Motor neuron (in vitro differentiated cells): ENCODE measurements at regions not wholly inside any gene's neighbourhood (a gene's known extent, or its start where the extent isn't known, plus 50 kb on each side); places are given as distances from the start of the nearest gene placed in this dataset.

ENCODE experiments used
- ATAC-seq, 8 experiments: fragments of 200-7000 bp; cut with Tn5 transposase; replicated peaks in 6 of 8; 2 replicates each; pipeline ENCODE4 v1.8.0; 2021; ENCODE audit warnings: mild to moderate bottlenecking in 8 of 8, moderate library complexity in 8 of 8
- H3K27ac ChIP-seq, 2 donors: fragments of 250-450 bp; sonication (Bioruptor Pico); 2 replicates each; pipeline ENCODE4 v1.9.0; 2021; ENCODE audit warnings: antibody characterized with exemption in 2 of 2, mild to moderate bottlenecking in 2 of 2, moderate library complexity in 1 of 2
- H3K4me1 ChIP-seq, 2 donors: fragments of 250-450 bp; sonication (Bioruptor Pico); replicated peaks in 1 of 2; 2 replicates each; pipeline ENCODE4 v1.6.1; 2021; ENCODE audit warnings: antibody characterized with exemption in 2 of 2, mild to moderate bottlenecking in 2 of 2, moderate library complexity in 1 of 2
- H3K4me3 ChIP-seq, 5 donors: fragments of 250-450 bp; sonication (Bioruptor Pico); 2 replicates each; pipeline ENCODE4 v1.9.0; 2021; ENCODE audit warnings: antibody characterized with exemption in 5 of 5, mild to moderate bottlenecking in 5 of 5, moderate library complexity in 4 of 5
- WGBS, 10 experiments: fragments of 450-650 bp; shearing (Covaris generic); methylation state at CpG; one replicate each; pipeline ENCODE4 v1.0.0; 2022; 5-methylcytosine and 5-hydroxymethylcytosine counted together
- in situ Hi-C, 9 experiments: fragments of 400-800 bp; cut with MboI; loops; one replicate each; pipeline ENCODE4 v1.15.0; 2021; ENCODE audit warnings: low sequenced_read_pairs in 9 of 9, low pct_unique_long_range_greater_than_20kb in 2 of 9; ENCODE audit not compliant: unreplicated experiment in 9 of 9

GRCh38 chr20:22430746-22431168 lies 153.6 kb downstream of the FOXA2 start:
- peak in 5 of 8 experiments; percentile 13 to 80 (median 27) for ATAC-seq
- in situ Hi-C loops = loop anchor here in 1 of 9 experiments (25.0 kb wide), 1 partner anchor 93 kb away; no protein-coding TSS in a partner anchor
- Histone ChIP-seq H3K4me1 (peaks cover 5 to 31% of the 10 kb centered on the region in 2 donors), H3K27ac (peak overlapping the region in 1 of 2 donors; percentile 8), H3K4me3 (no peak overlapping the region)
- WGBS, 10 experiments = 10 to 83% (median 38%) methylated on average over 1 to 3 of the region's 11 CpGs; no CpG with 5 or more reads in 4 of the 10 experiments

- in situ Hi-C loops = loop anchor here in 1 of 9 experiments (25.0 kb wide), 1 partner anchor 93 kb away; no protein-coding TSS in a partner anchor
- H3K27ac ChIP-seq = peak overlapping the region in 1 of 2 donors; percentile 8
- ATAC-seq = peak in 6 of 8 experiments; percentile 55 to 98 (median 92)
- peaks cover 5 to 31% of the 10 kb centered on the region in 2 donors for H3K4me1 ChIP-seq
- no peak overlapping the region for H3K4me3 ChIP-seq
- WGBS, 10 experiments = 0 to 43% (median 5%) methylated on average over 3 to 15 of the region's 15 CpGs; no CpG with 5 or more reads in 2 of the 10 experiments
Measured at GRCh38 chr20:22430154-22430745, 154.1 kb downstream of the FOXA2 start.

- Histone ChIP-seq H3K4me1 (peaks cover 5 to 31% of the 10 kb centered on the region in 2 donors), H3K27ac (no peak overlapping the region), H3K4me3 (no peak overlapping the region)
- ATAC-seq = peak in 1 of 8 experiments; percentile 16
- in situ Hi-C loops = loop anchor here in 1 of 9 experiments (25.0 kb wide), 1 partner anchor 92 kb away; no protein-coding TSS in a partner anchor
- 0 to 83% (median 37%) methylated on average over 1 to 7 of the region's 10 CpGs; no CpG with 5 or more reads in 1 of the 10 experiments for WGBS, 10 experiments
Measured at GRCh38 chr20:22429175-22430153, 154.9 kb downstream of the FOXA2 start.

DNA sequence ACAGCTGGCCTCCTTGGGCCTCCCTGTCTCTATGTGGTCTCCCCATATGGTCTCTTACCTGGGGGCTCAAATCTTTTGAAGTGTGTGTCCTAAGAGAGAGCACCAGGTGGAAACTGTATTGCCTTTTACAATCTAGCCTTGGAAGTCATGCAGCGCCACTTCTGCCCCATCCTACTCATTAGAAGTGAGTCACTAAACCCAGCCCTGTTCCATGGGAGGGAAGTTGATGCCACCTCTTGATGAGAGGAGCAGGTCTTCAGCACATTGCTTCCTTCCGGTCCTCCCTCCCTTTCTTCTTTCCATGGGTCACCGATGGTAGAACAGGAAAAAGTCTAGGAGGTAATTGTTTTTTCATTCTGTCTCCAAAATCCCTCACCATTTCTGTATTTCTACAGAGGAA lies 156.3 kb downstream of the FOXA2 start:
- peaks cover 5 to 31% of the 10 kb centered on the region in 2 donors for H3K4me1 ChIP-seq
- 80 to 92% (median 83%) methylated on average over 1 to 3 of the region's 3 CpGs; no CpG with 5 or more reads in 5 of the 10 experiments for WGBS, 10 experiments

GRCh38 chr20:22426772-22427171 lies 157.6 kb downstream of the FOXA2 start:
- peak in 1 of 8 experiments; percentile 20 for ATAC-seq
- Histone ChIP-seq H3K4me1 (peaks cover 5 to 30% of the 10 kb centered on the region in 2 donors), H3K27ac (no peak overlapping the region), H3K4me3 (no peak overlapping the region)
- in situ Hi-C loops = loop anchor here in 1 of 9 experiments (25.0 kb wide), 1 partner anchor 89 kb away; no protein-coding TSS in a partner anchor
- WGBS, 10 experiments = 0 to 73% (median 47%) methylated on average over 1 to 2 of the region's 2 CpGs; no CpG with 5 or more reads in 4 of the 10 experiments

More for the DNA sequence above, 156.3 kb downstream of the FOXA2 start:
- Histone ChIP-seq H3K4me3 (no peak overlapping the region), H3K27ac (no peak overlapping the region)
- in situ Hi-C loops = loop anchor here in 1 of 9 experiments (25.0 kb wide), 1 partner anchor 91 kb away; no protein-coding TSS in a partner anchor
- no peak for ATAC-seq

DNA sequence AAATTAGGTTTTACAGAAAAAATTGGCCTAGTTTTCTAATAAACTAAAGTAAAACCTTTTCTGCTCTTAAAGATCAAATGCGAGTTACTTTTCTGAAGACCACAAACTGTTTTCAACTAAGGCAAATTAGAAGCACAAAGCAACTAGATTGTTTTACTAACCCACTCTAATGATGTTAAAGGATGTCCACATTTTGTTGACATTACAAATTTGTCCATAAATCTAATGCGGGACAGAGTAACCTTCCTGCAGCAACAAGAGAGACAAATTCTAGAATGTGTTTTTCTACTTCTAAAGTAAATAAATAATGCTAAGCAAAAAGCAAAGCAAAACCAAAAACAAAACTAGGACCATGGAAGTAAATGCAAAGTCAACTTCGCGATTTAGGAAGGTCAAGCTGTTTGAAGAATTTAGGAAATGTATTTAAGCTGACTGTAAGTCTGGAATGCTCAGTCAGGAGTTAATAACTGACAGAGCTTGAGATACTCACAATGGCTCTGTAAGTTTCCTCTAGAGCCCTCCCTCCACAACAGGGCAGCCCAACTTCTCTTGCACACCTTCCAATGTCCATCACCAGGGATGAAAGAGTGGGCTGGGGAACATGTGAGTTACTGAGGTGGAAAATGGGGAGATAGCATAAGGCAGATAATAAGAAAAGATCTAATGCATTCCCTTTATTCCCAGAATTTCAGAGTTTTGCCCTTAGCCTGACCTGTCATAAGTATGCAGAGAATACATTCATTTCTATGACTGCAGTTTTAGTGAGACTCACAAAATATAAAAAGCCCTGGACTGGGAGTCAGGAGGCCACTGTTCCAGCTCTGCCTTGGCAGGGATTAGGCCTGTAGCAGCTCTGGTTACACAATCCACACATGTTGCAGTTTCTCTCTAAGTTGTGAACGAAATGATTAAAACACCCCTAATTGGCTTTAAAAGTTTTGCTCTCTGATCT lies 158.8 kb downstream of the FOXA2 start:
- ATAC-seq = peak in 1 of 8 experiments; percentile 25
- H3K4me3 ChIP-seq = no peak overlapping the region
- no peak overlapping the region for H3K27ac ChIP-seq
- peaks cover 5 to 23% of the 10 kb centered on the region in 2 donors for H3K4me1 ChIP-seq
- in situ Hi-C loops = loop anchor here in 1 of 9 experiments (25.0 kb wide), 1 partner anchor 88 kb away; no protein-coding TSS in a partner anchor
- 30 to 84% (median 75%) methylated on average over 2 to 5 of the region's 5 CpGs for WGBS, 10 experiments

- H3K4me3 ChIP-seq = no peak overlapping the region
- no peak for ATAC-seq
- H3K4me1 ChIP-seq = no peaks in the 10 kb centered on the region
- WGBS, 10 experiments = 10 to 88% (median 75%) methylated on average over 3 to 6 of the region's 6 CpGs; no CpG with 5 or more reads in 1 of the 10 experiments
- in situ Hi-C loops = no loop called here
- H3K27ac ChIP-seq = no peak overlapping the region
Measured at GRCh38 chr20:22423190-22423832, 161.1 kb downstream of the FOXA2 start.

DNA sequence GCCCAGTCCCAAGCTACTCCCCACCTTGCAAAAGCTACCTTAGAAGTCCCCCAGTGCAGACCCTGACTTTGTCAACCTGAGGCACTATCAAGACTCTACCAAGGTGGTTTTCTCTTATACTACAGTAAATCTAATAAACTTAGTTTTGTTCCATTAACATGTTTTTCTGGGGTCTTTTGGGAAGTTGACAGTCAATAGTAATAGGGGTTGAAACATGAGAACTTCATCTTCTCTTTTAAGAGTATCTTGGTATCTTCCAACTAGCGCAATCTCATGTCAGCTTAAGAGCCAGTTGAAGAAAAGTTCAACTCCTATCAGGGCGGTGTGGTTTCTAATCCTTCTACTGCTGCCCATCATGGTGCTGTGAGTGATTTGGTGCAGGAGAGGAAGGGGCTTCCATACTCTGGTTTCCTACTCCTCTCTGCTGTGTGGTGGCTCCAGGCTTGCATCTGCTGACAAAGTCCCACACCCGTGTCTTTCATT lies 164.2 kb downstream of the FOXA2 start:
- in situ Hi-C loops = no loop called here
- WGBS, 10 experiments = 34 to 100% (median 96%) methylated on average over 1 to 2 of the region's 3 CpGs; no CpG with 5 or more reads in 2 of the 10 experiments
- no peaks in the 10 kb centered on the region for H3K4me1 ChIP-seq
- ATAC-seq = no peak
- no peak overlapping the region for H3K4me3 ChIP-seq
- H3K27ac ChIP-seq = no peak overlapping the region

DNA sequence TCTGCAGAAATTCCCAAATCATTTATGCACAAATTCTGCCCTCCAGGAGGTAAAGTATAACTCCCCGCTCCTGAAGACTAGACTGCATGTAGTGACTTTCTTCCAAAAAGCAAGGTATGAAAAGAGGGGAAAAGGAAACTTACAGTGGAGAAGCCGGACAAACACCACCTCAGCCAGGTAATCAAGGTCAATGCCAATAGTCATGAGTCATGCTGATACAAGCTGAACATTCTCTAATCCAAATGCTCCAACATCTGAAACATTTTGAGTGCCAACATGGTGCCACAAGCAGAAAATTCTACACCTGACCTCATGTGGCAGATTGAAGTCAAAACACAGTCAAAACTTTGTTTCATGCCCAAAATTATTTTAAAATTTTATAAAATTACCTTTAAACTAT lies 165.6 kb downstream of the FOXA2 start:
- Histone ChIP-seq H3K4me1 (peaks cover 0 to 9% of the 10 kb centered on the region in 2 donors), H3K27ac (no peak overlapping the region), H3K4me3 (no peak overlapping the region)
- no peak for ATAC-seq
- WGBS, 10 experiments = 25 to 90% (median 85%) methylated on average over 1 to 2 of the region's 2 CpGs; no CpG with 5 or more reads in 3 of the 10 experiments
- in situ Hi-C loops = no loop called here

GRCh38 chr20:22414305-22414742 lies 170.0 kb downstream of the FOXA2 start:
- H3K4me1 ChIP-seq = peaks cover 0 to 30% of the 10 kb centered on the region in 2 donors
- H3K27ac ChIP-seq = peak overlapping the region in 1 of 2 donors; percentile 6
- H3K4me3 ChIP-seq = no peak overlapping the region
- in situ Hi-C loops = no loop called here
- peak in 5 of 8 experiments; percentile 92 to 99 (median 97) for ATAC-seq
- WGBS, 10 experiments = 0 to 14% (median 6%) methylated on average over 1 to 4 of the region's 4 CpGs; no CpG with 5 or more reads in 1 of the 10 experiments
